Kidney (tissue), 13 donors: ENCODE measurements at regions not wholly inside any gene's neighbourhood (a gene's known extent, or its start where the extent isn't known, plus 50 kb on each side); places are given as distances from the start of the nearest gene placed in this dataset.
A peak's percentile ranks its signal among the peaks of the same experiment; 100 is the strongest.

Source experiments
- DNase-seq, 5 donors: peaks; one replicate each; pipeline ENCODE4 v3.0.0-alpha.2; 2013 to 2020
- FAIRE-seq: peaks from 2 replicates; lab custom pipeline; 2012; peaks lifted over from hg19 to GRCh38; lab: Jason Lieb, UNC
- H3K27ac ChIP-seq, 2 donors: one replicate each; pipeline ENCODE4 v1.7.0; 2013; ENCODE audit warnings: low read depth in 2 of 2, low read length in 2 of 2, inconsistent platforms in 1 of 2
- H3K27me3 ChIP-seq: one replicate; pipeline ENCODE4 v1.7.1; 2013; ENCODE audit warnings: low read length, inconsistent platforms; ENCODE audit not compliant: control insufficient read depth, insufficient read depth
- H3K36me3 ChIP-seq, 3 donors: one replicate each; pipeline versions ENCODE4 v1.7.0 to v1.7.1; 2013; ENCODE audit warnings: low read length in 3 of 3, control low read depth in 1 of 3, inconsistent platforms in 1 of 3; ENCODE audit not compliant: insufficient read depth in 3 of 3, control insufficient read depth in 2 of 3
- H3K4me1 ChIP-seq, 3 donors: one replicate each; pipeline versions ENCODE4 v1.7.0 to v1.7.1; 2013; ENCODE audit warnings: low read length in 3 of 3, inconsistent platforms in 1 of 3, low read depth in 1 of 3; ENCODE audit not compliant: control insufficient read depth in 2 of 3, insufficient read depth in 2 of 3
- H3K4me3 ChIP-seq, 3 donors: one replicate each; pipeline versions ENCODE4 v1.7.0 to v1.8.1; 2013; ENCODE audit warnings: low read length in 3 of 3, control low read depth in 1 of 3, inconsistent platforms in 1 of 3
- H3K9ac ChIP-seq, 3 donors: one replicate each; pipeline versions ENCODE4 v1.7.0 to v1.7.1; 2013; ENCODE audit warnings: low read length in 3 of 3, control low read depth in 1 of 3, inconsistent platforms in 1 of 3
- H3K9me3 ChIP-seq, 3 donors: one replicate each; pipeline versions ENCODE4 v1.7.0 to v1.7.1; 2013; ENCODE audit warnings: low read length in 3 of 3, control low read depth in 1 of 3, inconsistent platforms in 1 of 3; ENCODE audit not compliant: control insufficient read depth in 2 of 3, insufficient read depth in 1 of 3
- CTCF ChIP-seq: IDR thresholded peaks from 3 replicates; pipeline ENCODE4 v1.5.1; 2012; ENCODE audit warnings: mild to moderate bottlenecking, moderate library complexity, borderline replicate concordance; ENCODE audit not compliant: insufficient read depth; ENCODE audit errors: extremely low read depth
- intact Hi-C: fragments of 100-400 bp; cut with DNase I; formaldehyde crosslinking; loops from one replicate; pipeline ENCODE4 v1.11.1; 2022
- donor health status: control.
- donor health status: control.
- donor health status: control.
- donor health status: control.
- donor health status: control.
- donor health status: DM: yes; HTN: yes; CAD: no.
- donor health status: Normal renal cell carcinoma (clear cell type).

DNA sequence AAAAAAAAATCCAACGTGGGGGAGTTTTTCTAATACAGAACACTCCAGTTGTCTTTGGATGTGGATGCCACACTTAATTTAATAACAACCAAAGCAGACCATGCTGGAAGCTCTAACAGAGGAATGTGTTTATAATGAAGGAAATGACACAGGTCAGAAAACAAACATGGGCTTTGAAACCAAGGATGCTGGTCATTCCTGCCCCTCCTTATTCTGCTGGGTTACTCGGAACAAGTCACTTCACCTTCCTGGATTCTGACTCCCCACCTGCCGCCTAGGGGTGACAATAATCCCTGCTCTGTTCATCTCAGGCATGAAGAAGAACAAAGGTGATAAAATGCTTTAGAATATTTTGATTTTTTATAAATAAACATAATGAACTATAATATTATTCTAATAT, 240.9 kb upstream of the ADAMTS9 start:
- intact Hi-C loops, result no loop called here
- DNase-seq, result peak in 1 of 5 donors; percentile 37
- no peak for FAIRE-seq

GRCh38 chr3:64927689-64928088, 239.9 kb upstream of the ADAMTS9 start:
- Histone ChIP-seq H3K4me3 (no peak overlapping the region), H3K9ac (no peak overlapping the region), H3K4me1 (peaks cover 0 to 3% (median 0%) of the 10 kb centered on the region in 3 donors), H3K27me3 (no peaks in the 10 kb centered on the region), H3K36me3 (no peaks in the 10 kb centered on the region), H3K27ac (no peak overlapping the region), H3K9me3 (peaks cover 0 to 2% (median 2%) of the 10 kb centered on the region in 3 donors)
- no peak for TF ChIP-seq CTCF
- intact Hi-C loops, result no loop called here
- no peak for FAIRE-seq
- no peak for DNase-seq

More for the DNA sequence above, 240.9 kb upstream of the ADAMTS9 start:
- H3K9me3 ChIP-seq, result peaks cover 0 to 6% (median 2%) of the 10 kb centered on the region in 3 donors
- H3K27me3 ChIP-seq, result no peaks in the 10 kb centered on the region
- no peaks in the 10 kb centered on the region for H3K36me3 ChIP-seq
- H3K27ac ChIP-seq, result no peak overlapping the region
- H3K9ac ChIP-seq, result no peak overlapping the region
- H3K4me3 ChIP-seq, result no peak overlapping the region
- peaks cover 0 to 3% (median 0%) of the 10 kb centered on the region in 3 donors for H3K4me1 ChIP-seq
- no peak for TF ChIP-seq CTCF

- no peak overlapping the region for H3K9ac ChIP-seq
- no peaks in the 10 kb centered on the region for H3K27me3 ChIP-seq
- no peaks in the 10 kb centered on the region for H3K36me3 ChIP-seq
- DNase-seq, result no peak
- intact Hi-C loops, result no loop called here
- no peaks in the 10 kb centered on the region for H3K9me3 ChIP-seq
- H3K4me1 ChIP-seq, result peaks cover 0 to 3% (median 0%) of the 10 kb centered on the region in 3 donors
- H3K4me3 ChIP-seq, result no peak overlapping the region
- H3K27ac ChIP-seq, result no peak overlapping the region
- TF ChIP-seq CTCF, result no peak
- no peak for FAIRE-seq
Observed at GRCh38 chr3:64925575-64925974, 237.8 kb upstream of the ADAMTS9 start.

GRCh38 chr3:64924961-64925360, 237.2 kb upstream of the ADAMTS9 start:
- no peaks in the 10 kb centered on the region for H3K9me3 ChIP-seq
- no peaks in the 10 kb centered on the region for H3K27me3 ChIP-seq
- H3K27ac ChIP-seq, result no peak overlapping the region
- no peak for DNase-seq
- intact Hi-C loops, result no loop called here
- FAIRE-seq, result no peak
- peaks cover 0 to 3% (median 0%) of the 10 kb centered on the region in 3 donors for H3K4me1 ChIP-seq
- no peak overlapping the region for H3K9ac ChIP-seq
- TF ChIP-seq CTCF, result no peak
- no peak overlapping the region for H3K4me3 ChIP-seq
- H3K36me3 ChIP-seq, result no peaks in the 10 kb centered on the region
